ENCODE measurements at regions not wholly inside any gene's neighbourhood (a gene's known extent, or its start where the extent isn't known, plus 50 kb on each side); places are given as distances from the start of the nearest gene placed in this dataset.

- TF ChIP-seq POLR2A (IDR thresholded peaks at IDR 0.05) (no peak), CTCF (IDR thresholded peaks at IDR 0.05) (no peak), POLR2AphosphoS5 (IDR thresholded peaks at IDR 0.05) (no peak)
Measured at GRCh38 chr4:136540747-136541146, 991.5 kb downstream of the PCDH18 start.
